ENCODE measurements at regions not wholly inside any gene's neighbourhood (a gene's known extent, or its start where the extent isn't known, plus 50 kb on each side); places are given as distances from the start of the nearest gene placed in this dataset.

GRCh38 chr5:100970646-100971255 is 67.7 kb upstream of the ST8SIA4 start:
- Histone ChIP-seq H3K36me3 (ENCODE audit: control insufficient read depth, insufficient read depth, low read length) (no peaks in the 10 kb centered on the region), H3K4me1 (replicated peaks in 1 of 2; ENCODE audit: control insufficient read depth in 2 of 2, insufficient read depth in 2 of 2, low read length in 2 of 2) (no peaks in the 10 kb centered on the region), H4K20me1 (replicated peaks; ENCODE audit: control insufficient read depth, insufficient read depth, low read length) (no peaks in the 10 kb centered on the region), H3K79me2 (ENCODE audit: control insufficient read depth, insufficient read depth, low read length) (no peaks in the 10 kb centered on the region), H3K27me3 (ENCODE audit: control insufficient read depth in 2 of 2, insufficient read depth in 2 of 2, low read length in 2 of 2) (no peaks in the 10 kb centered on the region), H2AFZ (ENCODE audit: low read depth, low read length) (no peak overlapping the region), H3K9ac (ENCODE audit: insufficient read depth in 1 of 2, low read depth in 2 of 2, low read length in 2 of 2) (no peak overlapping the region), H3K4me3 (no peak overlapping the region), H3K27ac (ENCODE audit: extremely low read depth, low read depth, low read length) (no peak overlapping the region), H3K9me1 (ENCODE audit: control insufficient read depth, insufficient read depth, low read length) (no peaks in the 10 kb centered on the region), H3K9me3 (replicated peaks; ENCODE audit: control insufficient read depth, insufficient read depth, low read depth, low read length) (no peaks in the 10 kb centered on the region), H3K4me2 (ENCODE audit: insufficient read depth, low read length) (no peak overlapping the region)
- in situ Hi-C loops (cut with MboI): no loop called here
- POLR2A ChIA-PET: no interaction called here
- TF ChIP-seq SMARCC2 (IDR thresholded peaks at IDR 0.05; ENCODE audit: low read depth): no peak
- no peak for TF ChIP-seq GTF2B (IDR thresholded peaks at IDR 0.05; ENCODE audit: extremely low read depth, insufficient read length)
- no peak for TF ChIP-seq SRSF3 (IDR thresholded peaks at IDR 0.05; ENCODE audit: insufficient read depth, low read length)
- TF ChIP-seq E2F1 (CRISPR knock-in tag; IDR thresholded peaks at IDR 0.05): no peak
- TF ChIP-seq SAP30 (IDR thresholded peaks at IDR 0.05; ENCODE audit: borderline replicate concordance, insufficient read depth, low read depth, low read length, poor library complexity, severe bottlenecking): no peak
- no peak for TF ChIP-seq HNRNPH1 (optimal IDR thresholded peaks at IDR 0.05; ENCODE audit: low read depth, low read length)
- TF ChIP-seq ZNF639 (CRISPR knock-in tag; conservative IDR thresholded peaks at IDR 0.05 in 1 of 2, IDR thresholded peaks at IDR 0.05 in 1 of 2): no peak
- no peak for DNase-seq (ENCODE audit: extremely low read depth in 1 of 4, low spot score in 3 of 4)
- FAIRE-seq: no peak
- CTCF ChIA-PET (ENCODE audit: low intra/inter-chr PET ratio): no interaction called here
- intact Hi-C loops (cut with micrococcal nuclease): no loop called here
- no peak for ATAC-seq
- 5% methylated on average over 5 of the region's 5 CpGs for WGBS (ENCODE audit: insufficient coverage, low coverage, missing lambda C conversion rate)
- no TSS peak for BruUV-seq (replicated peaks)

All from K562 (cell line).